T-helper 22 cell (primary cell): ENCODE measurements at regions not wholly inside any gene's neighbourhood (a gene's known extent, or its start where the extent isn't known, plus 50 kb on each side); places are given as distances from the start of the nearest gene placed in this dataset.
"Not testable (repeated sequence)": the region's sequence is repeated elsewhere in the genome, so short reads cannot be mapped to it uniquely, and the experiment has no call there.

ENCODE experiments used
- DNase-seq: peaks from one replicate; pipeline ENCODE4 v3.0.0-alpha.2; 2020; ENCODE audit warnings: low read depth

- DNase-seq: no peak
Measured at GRCh38 chrX:63285375-63285774, 65.8 kb downstream of the SPIN4 start.

GRCh38 chrX:63284659-63285058 is 66.5 kb downstream of the SPIN4 start:
- no peak for DNase-seq

- DNase-seq: no peak
Measured at GRCh38 chrX:63283348-63283747, 67.8 kb downstream of the SPIN4 start.

GRCh38 chrX:63282828-63283227 is 68.3 kb downstream of the SPIN4 start:
- no peak for DNase-seq

GRCh38 chrX:63282077-63282476 is 69.1 kb downstream of the SPIN4 start:
- no peak for DNase-seq

- DNase-seq: no peak
Measured at GRCh38 chrX:63281465-63281864, 69.7 kb downstream of the SPIN4 start.

- not testable (repeated sequence) for DNase-seq
Measured at GRCh38 chrX:63277394-63277793, 73.7 kb downstream of the SPIN4 start.

- no peak for DNase-seq
Measured at GRCh38 chrX:63275127-63275526, 76.0 kb downstream of the SPIN4 start.

- no peak for DNase-seq
Measured at GRCh38 chrX:63270873-63271272, 80.3 kb downstream of the SPIN4 start.

GRCh38 chrX:63258144-63258543 is 93.0 kb downstream of the SPIN4 start:
- no peak for DNase-seq

GRCh38 chrX:63250253-63250868 is 100.8 kb downstream of the SPIN4 start:
- peak; percentile 2 for DNase-seq

GRCh38 chrX:63242689-63243088 is 108.4 kb downstream of the SPIN4 start:
- DNase-seq: not testable (repeated sequence)

- not testable (repeated sequence) for DNase-seq
Measured at GRCh38 chrX:63235963-63236362, 115.2 kb downstream of the SPIN4 start.

GRCh38 chrX:63233013-63233412 is 118.1 kb downstream of the SPIN4 start:
- not testable (repeated sequence) for DNase-seq

- DNase-seq: not testable (repeated sequence)
Measured at GRCh38 chrX:63218202-63218601, 132.9 kb downstream of the SPIN4 start.

GRCh38 chrX:63217549-63217948 is 133.6 kb downstream of the SPIN4 start:
- DNase-seq: not testable (repeated sequence)

- not testable (repeated sequence) for DNase-seq
Measured at GRCh38 chrX:63209645-63210044, 141.5 kb downstream of the SPIN4 start.

GRCh38 chrX:63209128-63209527 is 142.0 kb downstream of the SPIN4 start:
- not testable (repeated sequence) for DNase-seq

- not testable (repeated sequence) for DNase-seq
Measured at GRCh38 chrX:63204266-63205074, 146.7 kb downstream of the SPIN4 start.

GRCh38 chrX:63201987-63202386 is 149.1 kb downstream of the SPIN4 start:
- DNase-seq: not testable (repeated sequence)

GRCh38 chrX:63198693-63199092 is 152.4 kb downstream of the SPIN4 start:
- not testable (repeated sequence) for DNase-seq

GRCh38 chrX:63192366-63193041 is 158.6 kb downstream of the SPIN4 start:
- not testable (repeated sequence) for DNase-seq

- no peak for DNase-seq
Measured at GRCh38 chrX:63186137-63186536, 165.0 kb downstream of the SPIN4 start.
